HG03175 (cell line): ENCODE measurements at regions not wholly inside any gene's neighbourhood (a gene's known extent, or its start where the extent isn't known, plus 50 kb on each side); places are given as distances from the start of the nearest gene placed in this dataset.

ENCODE experiments used
- ATAC-seq: cut with Tn5 transposase; IDR thresholded peaks from one replicate; pipeline ENCODE4 v1.9.1; 2021; ENCODE audit warnings: mild to moderate bottlenecking, moderate library complexity; ENCODE audit not compliant: unreplicated experiment

GRCh38 chr13:82879921-82880320 lies 1002.4 kb downstream of the SLITRK1 start:
- ATAC-seq = no peak

GRCh38 chr13:82878536-82878935 lies 1003.7 kb downstream of the SLITRK1 start:
- ATAC-seq = no peak

DNA sequence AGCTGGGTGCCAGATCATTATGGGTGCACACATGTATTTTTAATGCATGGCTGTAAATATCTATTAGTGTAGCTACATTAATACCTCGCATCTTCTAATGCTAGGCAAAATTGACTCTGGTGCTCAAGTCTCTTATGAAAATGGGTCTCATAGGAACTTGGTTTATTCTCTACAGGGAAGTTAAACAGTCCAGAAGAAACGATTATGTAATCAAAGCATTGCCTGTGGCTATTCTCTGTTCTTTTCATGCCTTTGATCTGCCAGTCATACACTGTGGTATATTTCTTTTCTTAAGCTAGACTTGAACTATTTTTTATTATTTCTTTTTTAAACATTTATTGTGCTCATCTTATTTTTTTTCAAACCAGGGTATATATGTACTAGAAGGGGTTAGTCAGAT lies 1015.0 kb downstream of the SLITRK1 start:
- no peak for ATAC-seq

- ATAC-seq = no peak
Measured at GRCh38 chr13:82850644-82851043, 1031.6 kb downstream of the SLITRK1 start.

GRCh38 chr13:82848766-82849165 lies 1033.5 kb downstream of the SLITRK1 start:
- no peak for ATAC-seq

GRCh38 chr13:82847595-82847994 lies 1034.7 kb downstream of the SLITRK1 start:
- no peak for ATAC-seq

DNA sequence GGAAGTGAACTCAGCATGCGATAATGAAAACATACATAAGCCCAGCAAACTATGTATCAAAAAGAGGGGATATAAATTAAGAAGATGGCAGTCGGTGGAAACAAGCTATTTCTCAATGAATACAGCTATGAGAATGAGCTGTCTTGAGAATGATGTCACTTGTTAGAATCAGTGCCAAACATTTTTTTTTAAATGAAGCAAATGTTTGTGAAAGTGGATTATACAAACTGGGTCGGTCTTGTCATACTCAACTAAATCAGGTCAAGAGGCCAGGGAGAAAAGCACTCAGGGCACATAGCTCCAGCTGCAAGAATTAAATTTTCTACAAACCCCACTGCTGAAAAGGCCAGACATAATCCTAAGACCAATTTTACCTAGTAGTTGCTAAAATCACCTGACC lies 1048.4 kb downstream of the SLITRK1 start:
- no peak for ATAC-seq

GRCh38 chr13:82829040-82829439 lies 1053.2 kb downstream of the SLITRK1 start:
- ATAC-seq = no peak

GRCh38 chr13:82827724-82828123 lies 1054.5 kb downstream of the SLITRK1 start:
- ATAC-seq = no peak

DNA sequence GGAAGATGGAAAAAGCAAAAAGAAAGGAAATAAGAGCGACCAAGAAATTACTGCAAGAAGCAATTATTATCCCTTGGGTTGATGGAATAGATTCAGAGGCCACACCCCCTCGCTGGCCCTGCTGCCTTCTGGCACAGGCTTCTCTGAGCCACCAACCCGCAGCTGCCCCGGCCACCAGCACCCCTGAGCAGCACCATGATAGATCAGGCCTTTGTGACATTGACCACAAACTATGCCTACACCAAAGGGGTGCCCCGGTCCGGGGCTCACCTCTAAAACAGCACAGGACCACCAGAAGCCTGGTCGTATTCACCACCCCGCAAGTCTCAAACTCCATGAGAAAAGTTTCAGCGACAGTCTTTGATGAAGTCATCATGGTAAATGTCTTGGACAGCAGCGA lies 1059.3 kb downstream of the SLITRK1 start:
- no peak for ATAC-seq

DNA sequence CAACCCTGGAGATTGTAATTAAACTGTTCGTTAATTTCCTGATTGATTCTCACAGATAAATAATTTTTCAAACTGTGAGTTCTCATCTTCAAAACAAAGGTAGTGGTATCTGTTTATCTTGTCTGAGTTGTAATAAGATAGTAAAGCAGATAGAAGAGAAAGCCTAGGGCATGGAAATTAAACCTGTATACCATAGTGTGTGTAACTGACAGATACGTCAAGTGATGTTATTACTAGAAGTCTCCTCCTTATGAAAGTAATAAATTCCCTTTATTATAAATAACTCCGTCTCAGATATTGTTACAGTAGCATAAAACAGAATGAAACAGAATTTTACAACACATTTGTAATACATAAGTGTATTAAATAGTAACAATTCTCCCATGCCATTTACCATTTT lies 1065.1 kb downstream of the SLITRK1 start:
- no peak for ATAC-seq

- no peak for ATAC-seq
Measured at GRCh38 chr13:82815791-82816190, 1066.5 kb downstream of the SLITRK1 start.

DNA sequence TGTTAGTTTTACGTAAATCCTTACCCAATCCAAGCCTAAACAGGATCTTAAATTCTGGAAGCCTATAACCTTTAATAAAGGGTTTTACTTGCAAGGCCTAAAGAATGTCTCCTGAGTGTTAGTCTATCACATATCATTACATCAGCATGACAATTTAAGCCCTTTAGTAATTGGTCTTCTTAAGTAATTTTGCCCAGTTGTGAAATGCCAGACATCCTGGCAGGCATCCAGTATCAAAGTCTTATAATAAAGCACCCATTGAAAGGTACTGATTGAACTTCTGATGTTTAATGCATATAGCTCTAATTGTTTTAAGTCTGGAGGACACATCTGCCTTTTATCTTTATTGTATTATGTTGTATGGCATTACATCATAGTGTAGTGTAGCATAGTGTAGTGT lies 1078.9 kb downstream of the SLITRK1 start:
- no peak for ATAC-seq

DNA sequence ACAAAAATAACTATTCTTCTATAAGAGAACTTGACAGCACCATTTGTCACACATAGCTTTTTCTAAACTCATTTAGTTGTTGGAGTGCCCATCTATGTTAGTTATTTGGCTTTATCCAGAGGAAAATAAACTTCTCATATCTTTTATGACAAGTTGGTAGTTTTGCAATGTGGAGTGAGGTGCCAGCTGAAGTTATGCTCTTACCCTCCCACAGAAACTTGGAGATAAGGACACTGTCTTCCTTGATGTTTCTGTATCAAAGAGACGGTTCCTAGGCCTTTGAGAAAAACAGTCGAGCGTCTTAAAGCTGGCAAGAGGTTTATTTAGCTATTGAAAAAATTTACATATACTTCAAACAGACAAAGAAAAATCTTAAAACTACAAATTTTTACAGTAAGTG lies 1079.7 kb downstream of the SLITRK1 start:
- no peak for ATAC-seq

DNA sequence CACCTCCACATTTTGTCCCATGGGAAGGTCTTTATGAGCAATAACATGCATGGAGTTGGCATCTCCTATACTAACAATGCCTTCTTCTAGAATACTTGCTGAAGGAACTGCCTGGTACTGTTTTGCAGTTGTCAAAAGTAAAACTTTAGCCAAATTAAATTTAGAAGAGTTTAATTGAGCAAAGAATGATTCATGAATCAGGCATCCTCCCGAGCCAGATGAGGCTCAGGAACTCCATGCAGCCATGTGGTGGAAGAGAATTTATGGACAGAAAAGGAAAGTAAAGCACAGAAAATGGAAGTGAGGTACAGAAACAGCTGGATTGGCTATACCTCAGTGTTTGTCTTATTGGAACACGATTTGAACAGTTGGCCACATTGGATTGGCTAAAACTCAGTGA lies 1081.9 kb downstream of the SLITRK1 start:
- no peak for ATAC-seq

- no peak for ATAC-seq
Measured at GRCh38 chr13:82797876-82798275, 1084.4 kb downstream of the SLITRK1 start.

- no peak for ATAC-seq
Measured at GRCh38 chr13:82791035-82791434, 1091.2 kb downstream of the SLITRK1 start.

- no peak for ATAC-seq
Measured at GRCh38 chr13:82772816-82773215, 1109.5 kb downstream of the SLITRK1 start.

DNA sequence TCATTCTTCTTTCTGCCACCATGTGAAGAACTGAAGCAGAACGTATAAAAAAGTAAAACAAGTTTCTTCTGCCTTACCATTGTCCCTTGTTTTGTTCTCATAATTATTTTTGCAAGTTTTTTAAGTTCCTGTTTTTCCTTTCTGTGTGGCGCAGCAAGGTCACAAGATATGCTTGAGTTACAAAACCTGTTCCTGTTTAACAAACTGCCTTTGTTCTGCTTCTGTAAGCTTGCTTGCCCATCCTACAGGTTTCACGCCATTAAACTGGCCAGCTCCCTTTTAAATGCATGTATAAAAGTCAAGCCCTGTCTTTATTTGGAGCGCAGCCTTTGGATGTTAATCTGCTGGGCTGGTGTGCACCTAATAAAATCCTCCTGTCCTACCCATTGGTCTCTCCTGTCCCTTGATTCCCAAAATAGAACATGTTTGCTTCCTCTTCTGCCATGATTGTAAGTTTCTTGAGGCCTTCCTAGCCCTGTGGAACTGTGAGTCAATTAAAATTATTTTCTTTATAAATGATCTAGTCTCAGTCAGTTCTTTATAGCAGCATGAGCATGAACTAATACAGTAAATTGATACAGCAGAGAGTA lies 1115.4 kb downstream of the SLITRK1 start:
- no peak for ATAC-seq

DNA sequence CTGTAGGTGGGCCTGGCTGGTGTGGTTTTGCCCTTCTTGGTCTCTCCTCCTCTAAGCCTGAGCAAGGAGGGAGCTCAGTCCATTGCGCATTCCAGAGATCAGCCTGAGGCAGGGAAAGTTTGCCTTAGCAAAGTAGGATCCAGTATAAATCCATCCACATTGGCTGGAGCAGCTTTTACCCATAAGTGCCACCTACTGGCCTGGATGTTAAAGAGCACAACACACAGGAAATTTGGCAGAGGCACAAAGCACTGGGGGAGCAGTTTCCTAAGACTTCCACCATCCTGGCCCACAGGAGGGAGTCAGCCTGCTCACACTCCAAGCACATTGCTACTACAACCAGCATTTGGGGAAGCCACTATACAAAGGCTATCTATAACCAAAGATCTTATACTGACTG lies 1124.2 kb downstream of the SLITRK1 start:
- no peak for ATAC-seq

DNA sequence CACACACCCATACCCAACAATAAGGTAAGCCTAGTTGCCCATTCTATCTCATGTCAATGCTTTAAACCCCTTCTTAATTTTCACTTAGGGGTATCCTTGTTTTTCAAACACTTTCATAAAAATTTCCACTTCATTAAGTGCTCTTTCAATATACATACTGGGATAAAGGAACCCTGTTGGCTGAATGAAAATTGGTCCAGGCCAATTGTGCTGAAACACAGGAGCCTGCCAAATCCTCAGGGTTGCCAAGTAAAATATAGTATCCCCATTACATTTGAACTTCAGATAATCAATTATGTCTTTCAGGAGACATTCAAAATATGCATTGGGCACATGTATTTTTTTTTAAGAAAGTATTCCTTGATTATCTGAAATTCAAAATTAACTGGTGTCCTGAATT lies 1131.1 kb downstream of the SLITRK1 start:
- no peak for ATAC-seq

DNA sequence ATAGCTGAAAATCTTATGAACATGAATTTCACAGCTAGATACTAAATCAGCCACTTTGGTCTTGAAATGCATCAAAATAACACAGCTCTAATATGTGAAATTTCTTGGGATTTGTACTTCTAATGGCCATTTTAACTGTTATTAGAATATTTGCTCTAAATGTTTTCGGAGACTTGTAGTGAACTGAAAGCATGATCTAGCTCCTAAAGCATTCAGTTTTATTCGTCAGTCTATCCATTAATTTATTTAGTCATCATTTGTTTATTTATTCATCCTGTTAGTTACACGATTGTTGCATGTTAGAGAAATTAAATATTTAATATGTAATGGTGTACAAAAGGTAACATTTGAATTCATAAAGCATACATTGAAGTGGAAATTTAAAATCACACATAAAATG lies 1132.7 kb downstream of the SLITRK1 start:
- ATAC-seq = no peak

DNA sequence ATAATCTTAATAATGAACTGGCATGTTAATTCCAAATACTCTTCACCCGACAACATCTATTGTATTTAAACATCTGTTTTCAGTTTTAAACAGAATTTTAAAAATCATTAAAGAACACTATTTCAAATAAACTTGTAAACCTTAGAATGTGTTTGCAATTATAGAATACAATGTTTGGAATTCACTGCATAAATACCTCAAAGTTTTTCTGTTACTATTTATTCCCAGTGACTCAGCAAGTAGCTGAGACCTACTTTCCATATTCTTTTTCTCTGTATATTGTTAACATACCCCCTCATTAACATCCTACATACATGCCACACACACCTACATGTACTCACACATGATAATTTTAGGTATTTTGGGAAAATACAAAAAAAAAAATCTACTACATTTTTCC lies 1134.3 kb downstream of the SLITRK1 start:
- ATAC-seq = no peak

- ATAC-seq = no peak
Measured at GRCh38 chr13:82747291-82747690, 1135.0 kb downstream of the SLITRK1 start.
